A549 (cell line): ENCODE measurements at regions not wholly inside any gene's neighbourhood (a gene's known extent, or its start where the extent isn't known, plus 50 kb on each side); places are given as distances from the start of the nearest gene placed in this dataset.
"Not testable (repeated sequence)": the region's sequence is repeated elsewhere in the genome, so short reads cannot be mapped to it uniquely, and the experiment has no call there.

Source experiments
- ATAC-seq, 2 experiments: fragments of 200-7000 bp in 1 of 2; fragments of >200 bp in 1 of 2; cut with Nextera tagmentation in 1 of 2; cut with Tn5 transposase in 1 of 2; 3 replicates each; pipeline versions ENCODE4 v1.8.0 to v1.9.1; 2018 to 2020; ENCODE audit warnings: mild to moderate bottlenecking in 1 of 2, moderate library complexity in 1 of 2
- CTCF ChIA-PET: fragments of 300-600 bp; sonication (Branson Sonifier 250); formaldehyde crosslinking; extraction: SDS; loops from one replicate; lab custom pipeline; 2021; ENCODE audit warnings: antibody characterized with exemption, inconsistent platforms; lab: Yijun Ruan, JAX
- POLR2A ChIA-PET: fragments of 350-600 bp; formaldehyde crosslinking; extraction: SDS; loops from one replicate; lab custom pipeline; 2021; ENCODE audit warnings: antibody characterized with exemption, inconsistent platforms; lab: Yijun Ruan, JAX
- DNase-seq, 2 experiments: peaks; one replicate each; pipeline versions ENCODE4 v3.0.0 to v3.0.0-alpha.2; 2011 to 2016; ENCODE audit warnings: low read depth in 1 of 2, low spot score in 1 of 2
- FAIRE-seq: peaks from 2 replicates; lab custom pipeline; 2011; peaks lifted over from hg19 to GRCh38; lab: Jason Lieb, UNC
- H3K27ac ChIP-seq, 2 experiments: fragments of >200 bp; sonication (Bioruptor Twin); formaldehyde crosslinking; 3 replicates each; pipeline ENCODE4 v1.5.1; 2016 to 2017
- H3K4me1 ChIP-seq: fragments of >200 bp; sonication (Bioruptor Twin); formaldehyde crosslinking; 3 replicates; pipeline ENCODE4 v1.6.1; 2016
- H3K4me2 ChIP-seq: fragments of >200 bp; sonication (Bioruptor Twin); formaldehyde crosslinking; 3 replicates; pipeline ENCODE4 v1.6.1; 2016
- H3K4me3 ChIP-seq: fragments of >200 bp; sonication (Bioruptor Twin); formaldehyde crosslinking; 3 replicates; pipeline ENCODE4 v1.5.1; 2016
- H3K9me3 ChIP-seq: fragments of >200 bp; sonication (Bioruptor Twin); formaldehyde crosslinking; 3 replicates; pipeline ENCODE4 v1.6.1; 2016
- BCL3 ChIP-seq: fragments of >200 bp; sonication (Bioruptor Twin); formaldehyde crosslinking; IDR thresholded peaks from 3 replicates; pipeline ENCODE4 v1.6.1; 2016
- BHLHE40 ChIP-seq: IDR thresholded peaks from 2 replicates; pipeline ENCODE4 v1.6.1; 2012; ENCODE audit warnings: low read depth, low read length, inconsistent platforms
- CBX8 ChIP-seq: fragments of 200-600 bp; sonication (generic); IDR thresholded peaks from 2 replicates; pipeline ENCODE4 v1.6.1; 2016
- E2F6 ChIP-seq: IDR thresholded peaks from 2 replicates; pipeline ENCODE4 v1.6.1; 2012; ENCODE audit warnings: low read depth, borderline replicate concordance
- EHF ChIP-seq: fragments of 250-450 bp; sonication (Bioruptor Pico); IDR thresholded peaks from 2 replicates; pipeline ENCODE4 v1.5.0; 2020; ENCODE audit warnings: mild to moderate bottlenecking
- ESRRA ChIP-seq: fragments of 150-350 bp; IDR thresholded peaks from 2 replicates; pipeline ENCODE4 v1.6.1; 2014; ENCODE audit warnings: mild to moderate bottlenecking, low read length, borderline replicate concordance
- FOSL2 ChIP-seq, 2 experiments: fragments of 450-650 bp in 1 of 2; fragments of >200 bp in 1 of 2; sonication (Bioruptor Twin) in 1 of 2; formaldehyde crosslinking; IDR thresholded peaks; 2 replicates each; pipeline versions ENCODE4 v1.5.0 to v1.6.1; 2016 to 2020; ENCODE audit warnings: mild to moderate bottlenecking in 1 of 2, moderate library complexity in 1 of 2
- FOXS1 ChIP-seq: fragments of 250-450 bp; sonication (Bioruptor Pico); IDR thresholded peaks from 2 replicates; pipeline ENCODE4 v1.5.0; 2020; ENCODE audit warnings: mild to moderate bottlenecking, moderate library complexity
- HEYL ChIP-seq: fragments of 250-450 bp; sonication (Bioruptor Pico); IDR thresholded peaks from 2 replicates; pipeline ENCODE4 v1.8.0; 2021; ENCODE audit warnings: mild to moderate bottlenecking, moderate library complexity
- HMGXB4 ChIP-seq: fragments of 250-450 bp; sonication (Bioruptor Pico); IDR thresholded peaks from 2 replicates; pipeline ENCODE4 v1.5.0; 2021; ENCODE audit warnings: mild to moderate bottlenecking, moderate library complexity, borderline replicate concordance
- HOXB13 ChIP-seq: fragments of 250-450 bp; sonication (Bioruptor Pico); IDR thresholded peaks from 2 replicates; pipeline ENCODE4 v1.5.0; 2020; ENCODE audit warnings: low read depth, mild to moderate bottlenecking, moderate library complexity
- HOXB5 ChIP-seq: fragments of 250-450 bp; sonication (Bioruptor Pico); IDR thresholded peaks from 2 replicates; pipeline ENCODE4 v1.5.0; 2020; ENCODE audit warnings: mild to moderate bottlenecking, moderate library complexity
- MAFK ChIP-seq: fragments of 450-650 bp; IDR thresholded peaks from 2 replicates; pipeline ENCODE4 v1.6.1; 2014; ENCODE audit not compliant: partially characterized antibody
- NPAS2 ChIP-seq: fragments of 250-450 bp; sonication (Bioruptor Pico); IDR thresholded peaks from 2 replicates; pipeline ENCODE4 v1.8.0; 2022; ENCODE audit warnings: mild to moderate bottlenecking, moderate library complexity, borderline replicate concordance
- NR3C1 ChIP-seq: fragments of >200 bp; sonication (Bioruptor Twin); formaldehyde crosslinking; IDR thresholded peaks from 3 replicates; pipeline ENCODE4 v1.6.1; 2017
- PBX3 ChIP-seq: IDR thresholded peaks from 2 replicates; pipeline ENCODE4 v1.6.1; 2012
- PHF8 ChIP-seq: fragments of 200-600 bp; sonication (generic); IDR thresholded peaks from 2 replicates; pipeline ENCODE4 v1.6.1; 2016; ENCODE audit warnings: low read depth, mild to moderate bottlenecking, antibody characterized with exemption, moderate library complexity, borderline replicate concordance
- POLR2A ChIP-seq: IDR thresholded peaks from 2 replicates; pipeline ENCODE4 v1.6.1; 2012; ENCODE audit warnings: mild to moderate bottlenecking, low read length
- RARB ChIP-seq: fragments of 250-450 bp; sonication (Bioruptor Pico); IDR thresholded peaks from 2 replicates; pipeline ENCODE4 v1.8.0; 2021; ENCODE audit warnings: mild to moderate bottlenecking, moderate library complexity
- RNF2 ChIP-seq: fragments of 200-600 bp; sonication (generic); IDR thresholded peaks from 2 replicates; pipeline ENCODE4 v1.6.1; 2016; ENCODE audit warnings: low read depth, mild to moderate bottlenecking, antibody characterized with exemption, moderate library complexity, borderline replicate concordance
- TFCP2L1 ChIP-seq: fragments of 250-450 bp; sonication (Bioruptor Pico); IDR thresholded peaks from 2 replicates; pipeline ENCODE4 v1.5.0; 2021; ENCODE audit warnings: mild to moderate bottlenecking
- TP53 ChIP-seq: fragments of 250-450 bp; sonication (Bioruptor Pico); IDR thresholded peaks from 2 replicates; pipeline ENCODE4 v1.5.0; 2021; ENCODE audit warnings: mild to moderate bottlenecking, moderate library complexity
- ZC3H11A ChIP-seq: fragments of 450-650 bp; IDR thresholded peaks from 2 replicates; pipeline ENCODE4 v1.6.1; 2014; ENCODE audit warnings: antibody characterized with exemption, mild to moderate bottlenecking
- ZNF302 ChIP-seq: fragments of 250-450 bp; sonication (Bioruptor Pico); IDR thresholded peaks from 2 replicates; pipeline ENCODE4 v1.9.0; 2021; ENCODE audit warnings: inconsistent platforms, mild to moderate bottlenecking, moderate library complexity
- WGBS: methylation state at CpG from one replicate; pipeline ENCODE4 v1.1.6; 2017; ENCODE audit errors: missing lambda C conversion rate; 5-methylcytosine and 5-hydroxymethylcytosine counted together
- TF ChIP-seq, protein P1 (sequence below): fragments of 150-350 bp; IDR thresholded peaks from 2 replicates; pipeline ENCODE4 v1.6.1; 2014; ENCODE audit warnings: low read depth, mild to moderate bottlenecking, low read length

GRCh38 chr3:26091096-26091495 is 301.2 kb downstream of the OXSM start:
- no peak for FAIRE-seq
- peaks cover 3% of the 10 kb centered on the region; the same call in 1 of the 3 replicates for H3K9me3 ChIP-seq
- H3K4me2 ChIP-seq = no peak overlapping the region
- no peak overlapping the region for H3K4me3 ChIP-seq
- CTCF ChIA-PET = interaction anchor here (0.7 kb wide), 1 partner anchor 73 kb away, joined by 3 read pairs; no protein-coding TSS in a partner anchor
- no peak for DNase-seq
- no peak for ATAC-seq
- no peaks in the 10 kb centered on the region for H3K4me1 ChIP-seq
- POLR2A ChIA-PET = no interaction called here
- TF ChIP-seq, protein P1, sequence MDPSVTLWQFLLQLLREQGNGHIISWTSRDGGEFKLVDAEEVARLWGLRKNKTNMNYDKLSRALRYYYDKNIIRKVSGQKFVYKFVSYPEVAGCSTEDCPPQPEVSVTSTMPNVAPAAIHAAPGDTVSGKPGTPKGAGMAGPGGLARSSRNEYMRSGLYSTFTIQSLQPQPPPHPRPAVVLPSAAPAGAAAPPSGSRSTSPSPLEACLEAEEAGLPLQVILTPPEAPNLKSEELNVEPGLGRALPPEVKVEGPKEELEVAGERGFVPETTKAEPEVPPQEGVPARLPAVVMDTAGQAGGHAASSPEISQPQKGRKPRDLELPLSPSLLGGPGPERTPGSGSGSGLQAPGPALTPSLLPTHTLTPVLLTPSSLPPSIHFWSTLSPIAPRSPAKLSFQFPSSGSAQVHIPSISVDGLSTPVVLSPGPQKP = no peak
- TF ChIP-seq EHF (CRISPR knock-in tag) (no peak), POLR2A (no peak), ZC3H11A (no peak), ESRRA (no peak), NPAS2 (CRISPR knock-in tag) (no peak), NR3C1 (no peak), ZNF302 (CRISPR knock-in tag) (no peak), BHLHE40 (no peak), BCL3 (no peak)
- H3K27ac ChIP-seq = no peak overlapping the region

DNA sequence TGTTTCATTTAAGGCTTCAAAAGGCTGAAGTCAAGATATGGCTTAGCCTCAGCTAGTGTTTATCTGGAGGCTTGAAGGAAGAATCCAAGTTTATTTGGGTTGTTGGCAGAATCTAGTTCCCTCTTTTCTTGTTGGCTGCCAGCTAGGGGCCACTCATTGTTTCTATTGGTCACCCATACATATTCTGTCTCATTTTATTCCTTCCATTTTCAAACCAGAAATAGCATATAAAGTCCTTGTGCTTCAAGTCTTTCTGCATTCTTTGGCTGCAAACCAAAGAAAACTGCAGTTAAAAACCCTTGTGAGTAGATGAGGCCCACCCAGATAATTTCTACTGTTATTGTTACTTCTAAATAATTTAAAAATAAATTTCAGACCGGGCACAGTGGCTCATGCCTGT is 301.7 kb downstream of the OXSM start:
- no peaks in the 10 kb centered on the region for H3K4me1 ChIP-seq
- TF ChIP-seq PBX3 = no peak
- no peak for TF ChIP-seq HOXB5 (CRISPR knock-in tag)
- no peak for TF ChIP-seq HOXB13 (CRISPR knock-in tag)
- no peak for TF ChIP-seq RARB (CRISPR knock-in tag)
- TF ChIP-seq, all 56 proteins: peak for 0
- no peak for FAIRE-seq
- Histone ChIP-seq H3K27ac (no peak overlapping the region), H3K4me3 (no peak overlapping the region), H3K9me3 (peaks cover 3% of the 10 kb centered on the region; the same call in 1 of the 3 replicates), H3K4me2 (no peak overlapping the region)
- CTCF ChIA-PET = no interaction called here
- POLR2A ChIA-PET = no interaction called here
- DNase-seq = no peak
- WGBS = 4% methylated on average over 1 of the region's 1 CpG
- ATAC-seq = no peak

GRCh38 chr3:26097111-26097510 is 307.2 kb downstream of the OXSM start:
- H3K4me2 ChIP-seq, H3K27ac ChIP-seq, H3K9me3 ChIP-seq, CTCF ChIA-PET, ATAC-seq, H3K4me1 ChIP-seq, H3K4me3 ChIP-seq, DNase-seq, FAIRE-seq, POLR2A ChIA-PET: not testable (repeated sequence)
- 28% methylated on average over 4 of the region's 4 CpGs for WGBS

GRCh38 chr3:26099692-26100091 is 309.8 kb downstream of the OXSM start:
- ATAC-seq (no peak), DNase-seq (no peak), FAIRE-seq (no peak)
- Histone ChIP-seq H3K4me3 (no peak overlapping the region), H3K4me1 (no peaks in the 10 kb centered on the region), H3K4me2 (no peak overlapping the region), H3K9me3 (peaks cover 3% of the 10 kb centered on the region; the same call in 1 of the 3 replicates), H3K27ac (no peak overlapping the region)
- ChIA-PET POLR2A (no interaction called here), CTCF (no interaction called here)
- TF ChIP-seq POLR2A (no peak), HEYL (CRISPR knock-in tag) (no peak), RNF2 (no peak), HMGXB4 (CRISPR knock-in tag) (no peak), FOXS1 (CRISPR knock-in tag) (no peak), NR3C1 (no peak), TP53 (no peak), MAFK (no peak), BHLHE40 (no peak), CBX8 (no peak), TFCP2L1 (CRISPR knock-in tag) (no peak), FOSL2 (IDR thresholded peaks at IDR 0.05) (no peak), FOSL2 (CRISPR knock-in tag; IDR thresholded peaks at IDR 0.05) (no peak), PHF8 (no peak), E2F6 (no peak)
